Right lobe of liver (tissue), 4 donors: ENCODE measurements at regions not wholly inside any gene's neighbourhood (a gene's known extent, or its start where the extent isn't known, plus 50 kb on each side); places are given as distances from the start of the nearest gene placed in this dataset.

Source experiments
- POLR2A ChIP-seq: fragments of 450-650 bp; IDR thresholded peaks from one replicate; pipeline ENCODE4 v1.6.1; 2017; ENCODE audit warnings: antibody characterized with exemption, mild to moderate bottlenecking
- TF ChIP-seq, protein P1 (sequence below), 4 donors: fragments of 200-600 bp in 3 of 4; fragments of 450-650 bp in 1 of 4; IDR thresholded peaks; one replicate each; pipeline versions ENCODE4 v1.5.1 to v1.8.0; 2016 to 2022; ENCODE audit warnings: antibody characterized with exemption in 4 of 4, mild to moderate bottlenecking in 2 of 4
- donor health status: DM: no; HTN: no; CAD: no.
- donor health status: DM: no; HTN: no; CAD: no.
- donor health status: DM: no; HTN: yes; CAD: no.

DNA sequence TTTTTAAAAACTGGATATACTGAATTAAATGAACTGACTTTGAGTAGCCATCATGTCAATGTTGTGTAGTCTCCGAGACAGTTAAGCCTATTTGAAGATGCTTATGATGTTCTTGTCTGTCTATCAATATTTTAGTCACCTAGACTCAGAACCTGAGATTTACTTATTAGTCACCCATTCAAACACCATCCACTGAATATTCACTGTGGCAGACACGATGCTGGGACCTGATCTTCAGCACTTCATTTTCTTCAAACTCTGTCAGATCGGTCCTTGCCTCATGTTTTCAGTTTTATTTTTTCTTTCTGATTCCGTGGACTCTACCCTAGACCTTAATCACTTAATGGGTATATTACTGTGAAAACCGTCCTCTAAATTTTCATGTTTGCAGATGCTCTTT is 123.7 kb upstream of the MCHR2 start:
- TF ChIP-seq, protein P1, sequence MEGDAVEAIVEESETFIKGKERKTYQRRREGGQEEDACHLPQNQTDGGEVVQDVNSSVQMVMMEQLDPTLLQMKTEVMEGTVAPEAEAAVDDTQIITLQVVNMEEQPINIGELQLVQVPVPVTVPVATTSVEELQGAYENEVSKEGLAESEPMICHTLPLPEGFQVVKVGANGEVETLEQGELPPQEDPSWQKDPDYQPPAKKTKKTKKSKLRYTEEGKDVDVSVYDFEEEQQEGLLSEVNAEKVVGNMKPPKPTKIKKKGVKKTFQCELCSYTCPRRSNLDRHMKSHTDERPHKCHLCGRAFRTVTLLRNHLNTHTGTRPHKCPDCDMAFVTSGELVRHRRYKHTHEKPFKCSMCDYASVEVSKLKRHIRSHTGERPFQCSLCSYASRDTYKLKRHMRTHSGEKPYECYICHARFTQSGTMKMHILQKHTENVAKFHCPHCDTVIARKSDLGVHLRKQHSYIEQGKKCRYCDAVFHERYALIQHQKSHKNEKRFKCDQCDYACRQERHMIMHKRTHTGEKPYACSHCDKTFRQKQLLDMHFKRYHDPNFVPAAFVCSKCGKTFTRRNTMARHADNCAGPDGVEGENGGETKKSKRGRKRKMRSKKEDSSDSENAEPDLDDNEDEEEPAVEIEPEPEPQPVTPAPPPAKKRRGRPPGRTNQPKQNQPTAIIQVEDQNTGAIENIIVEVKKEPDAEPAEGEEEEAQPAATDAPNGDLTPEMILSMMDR (IDR thresholded peaks at IDR 0.05) = no peak
- TF ChIP-seq POLR2A = no peak
